Gastroesophageal sphincter (tissue), 3 donors: ENCODE measurements at regions not wholly inside any gene's neighbourhood (a gene's known extent, or its start where the extent isn't known, plus 50 kb on each side); places are given as distances from the start of the nearest gene placed in this dataset.

ENCODE experiments used
- EP300 ChIP-seq: sonication (generic); formaldehyde crosslinking; IDR thresholded peaks from one replicate; pipeline ENCODE4 v1.6.1; 2017; ENCODE audit warnings: antibody characterized with exemption, mild to moderate bottlenecking
- POLR2A ChIP-seq, 2 donors: fragments of 450-650 bp; IDR thresholded peaks; one replicate each; pipeline ENCODE4 v1.6.1; 2017; ENCODE audit warnings: antibody characterized with exemption in 2 of 2, mild to moderate bottlenecking in 2 of 2, moderate library complexity in 1 of 2
- POLR2AphosphoS5 ChIP-seq: sonication (generic); formaldehyde crosslinking; IDR thresholded peaks from one replicate; pipeline ENCODE4 v1.6.1; 2017; ENCODE audit warnings: antibody characterized with exemption
- TF ChIP-seq, protein P1 (sequence below), 4 experiments: fragments of 200-600 bp in 2 of 4; fragments of 450-650 bp in 2 of 4; sonication (generic) in 1 of 4; IDR thresholded peaks; one replicate each; pipeline ENCODE4 v1.5.1; 2017 to 2019; ENCODE audit warnings: antibody characterized with exemption in 4 of 4, mild to moderate bottlenecking in 2 of 4, moderate library complexity in 2 of 4

DNA sequence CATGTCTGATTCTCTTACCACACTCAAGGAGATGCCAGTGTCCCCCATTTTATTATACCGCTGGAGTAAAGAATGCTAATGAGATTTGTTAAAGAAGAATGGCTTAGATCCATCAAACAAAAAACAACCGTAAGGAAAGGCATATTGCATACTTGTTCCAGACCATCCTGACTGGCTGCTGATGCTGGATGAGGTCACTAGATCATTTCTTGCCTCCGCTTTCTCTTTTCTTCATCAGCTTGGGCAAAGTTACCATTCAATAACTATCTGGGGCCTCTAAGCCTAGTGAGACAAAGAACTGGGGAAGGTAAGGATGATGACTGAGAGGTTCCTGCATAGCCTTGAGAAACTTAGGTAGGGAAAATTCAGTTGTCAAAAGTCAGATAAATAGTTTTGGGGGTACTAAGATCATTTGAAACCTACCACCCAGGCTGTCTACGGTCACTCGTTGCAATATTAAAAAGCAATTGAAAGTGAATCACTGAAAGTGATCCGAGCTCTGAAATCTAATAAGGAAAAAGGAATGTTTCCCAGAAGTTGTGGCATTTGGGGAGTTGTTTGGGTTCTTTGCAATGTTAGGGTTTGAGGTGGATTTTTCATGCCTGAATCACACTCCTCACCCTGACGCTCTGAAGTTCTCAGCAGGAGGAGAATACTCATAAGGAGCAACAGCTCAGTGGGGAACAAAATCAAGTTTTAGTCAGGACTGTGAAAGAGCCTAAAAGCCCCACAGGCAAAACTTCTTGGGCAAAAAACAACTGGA lies 176.8 kb downstream of the HHIPL2 start:
- TF ChIP-seq, protein P1, sequence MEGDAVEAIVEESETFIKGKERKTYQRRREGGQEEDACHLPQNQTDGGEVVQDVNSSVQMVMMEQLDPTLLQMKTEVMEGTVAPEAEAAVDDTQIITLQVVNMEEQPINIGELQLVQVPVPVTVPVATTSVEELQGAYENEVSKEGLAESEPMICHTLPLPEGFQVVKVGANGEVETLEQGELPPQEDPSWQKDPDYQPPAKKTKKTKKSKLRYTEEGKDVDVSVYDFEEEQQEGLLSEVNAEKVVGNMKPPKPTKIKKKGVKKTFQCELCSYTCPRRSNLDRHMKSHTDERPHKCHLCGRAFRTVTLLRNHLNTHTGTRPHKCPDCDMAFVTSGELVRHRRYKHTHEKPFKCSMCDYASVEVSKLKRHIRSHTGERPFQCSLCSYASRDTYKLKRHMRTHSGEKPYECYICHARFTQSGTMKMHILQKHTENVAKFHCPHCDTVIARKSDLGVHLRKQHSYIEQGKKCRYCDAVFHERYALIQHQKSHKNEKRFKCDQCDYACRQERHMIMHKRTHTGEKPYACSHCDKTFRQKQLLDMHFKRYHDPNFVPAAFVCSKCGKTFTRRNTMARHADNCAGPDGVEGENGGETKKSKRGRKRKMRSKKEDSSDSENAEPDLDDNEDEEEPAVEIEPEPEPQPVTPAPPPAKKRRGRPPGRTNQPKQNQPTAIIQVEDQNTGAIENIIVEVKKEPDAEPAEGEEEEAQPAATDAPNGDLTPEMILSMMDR (IDR thresholded peaks at IDR 0.05), result no peak
- TF ChIP-seq POLR2AphosphoS5, result no peak
- TF ChIP-seq POLR2A (IDR thresholded peaks at IDR 0.05), result no peak
- no peak for TF ChIP-seq EP300
